ENCODE measurements at regions not wholly inside any gene's neighbourhood (a gene's known extent, or its start where the extent isn't known, plus 50 kb on each side); places are given as distances from the start of the nearest gene placed in this dataset.

DNA sequence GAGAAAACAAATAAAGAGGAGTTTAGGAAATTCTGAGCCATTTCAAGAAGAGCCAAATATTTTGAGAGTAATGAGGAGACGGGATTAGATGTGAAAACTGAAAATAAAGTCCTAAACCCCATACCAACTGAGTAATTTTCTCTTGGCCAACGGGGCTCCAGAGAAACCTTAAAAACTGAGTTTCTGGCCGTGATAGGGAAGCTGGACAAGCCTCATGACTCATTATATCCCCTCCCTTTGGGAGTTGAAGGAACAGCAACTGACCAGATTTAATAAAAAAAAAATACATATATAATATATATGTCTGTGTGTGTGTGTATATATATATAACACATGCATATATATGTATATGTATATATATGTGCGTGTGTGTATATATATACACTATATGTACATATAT is 119.6 kb downstream of the PRDM9 start:
- H3K4me3 ChIP-seq (replicated peaks in 1 of 3; ENCODE audit: insufficient read depth in 1 of 3, low read depth in 2 of 3, low read length in 3 of 3), result no peak overlapping the region
- H3K9ac ChIP-seq (ENCODE audit: insufficient read depth, low read depth, low read length), result no peak overlapping the region
- H3K79me2 ChIP-seq (ENCODE audit: insufficient read depth, low read length), result no peaks in the 10 kb centered on the region
- H3K9me3 ChIP-seq (ENCODE audit: low read length), result no peaks in the 10 kb centered on the region; the same call in 1 of the 2 replicates
- H4K20me1 ChIP-seq (ENCODE audit: insufficient read depth, low read length), result no peaks in the 10 kb centered on the region
- FAIRE-seq, result no peak
- no peaks in the 10 kb centered on the region for H3K27me3 ChIP-seq (ENCODE audit: control insufficient read depth in 1 of 2, insufficient read depth in 2 of 2, low read length in 2 of 2)
- in situ Hi-C loops (cut with HindIII; ENCODE audit: extremely low pct_ligation_motif_present, low pct_unique_long_range_greater_than_20kb), result no loop called here
- H2AFZ ChIP-seq (ENCODE audit: low read length), result no peak overlapping the region
- intact Hi-C loops (cut with micrococcal nuclease; ENCODE audit: unreplicated experiment), result no loop called here
- H3K4me2 ChIP-seq (ENCODE audit: low read depth, low read length), result no peak overlapping the region
- ChIA-PET POLR2A (no interaction called here), CTCF (ENCODE audit: low intra/inter-chr PET ratio, low total read pairs) (no interaction called here)
- H3K4me1 ChIP-seq (ENCODE audit: insufficient read depth, low read length), result no peaks in the 10 kb centered on the region
- BruUV-seq (replicated peaks), result no TSS peak
- no peaks in the 10 kb centered on the region for H3K36me3 ChIP-seq (replicated peaks in 1 of 2; ENCODE audit: control insufficient read depth in 1 of 2, insufficient read depth in 2 of 2, low read length in 2 of 2)
- no peak for ATAC-seq
- 15% methylated on average over 4 of the region's 4 CpGs for WGBS (ENCODE audit: low lambda C conversion rate)
- no peak overlapping the region for H3K27ac ChIP-seq (ENCODE audit: extremely low read length, insufficient read depth, low read length)
- DNase-seq (ENCODE audit: low spot score), result no peak
- no peak for TF ChIP-seq ZNF10 (CRISPR knock-in tag; IDR thresholded peaks at IDR 0.05; ENCODE audit: borderline replicate concordance, low read depth)
- no peak for TF ChIP-seq HNF4G (IDR thresholded peaks at IDR 0.05; ENCODE audit: borderline replicate concordance, low read depth, low read length)
- TF ChIP-seq HNF4G (CRISPR knock-in tag; IDR thresholded peaks at IDR 0.05; ENCODE audit: borderline replicate concordance, low read depth), result no peak
- no peak for TF ChIP-seq TBX3 (IDR thresholded peaks at IDR 0.05; ENCODE audit: borderline replicate concordance)
- no peak for TF ChIP-seq ZNF253 (CRISPR knock-in tag; IDR thresholded peaks at IDR 0.05; ENCODE audit: borderline replicate concordance)
- no peak for TF ChIP-seq ZNF562 (CRISPR knock-in tag; IDR thresholded peaks at IDR 0.05; ENCODE audit: borderline replicate concordance)
- no peak for TF ChIP-seq SIN3A (IDR thresholded peaks at IDR 0.05; ENCODE audit: borderline replicate concordance, low read depth, low read length)
- no peak for TF ChIP-seq PRPF4 (IDR thresholded peaks at IDR 0.05; ENCODE audit: low read depth, low read length, poor library complexity, severe bottlenecking)
- TF ChIP-seq ZNF619 (CRISPR knock-in tag; IDR thresholded peaks at IDR 0.05), result no peak
- TF ChIP-seq KDM1A (CRISPR knock-in tag; IDR thresholded peaks at IDR 0.05), result no peak
- no peak for TF ChIP-seq ZNF788 (CRISPR knock-in tag; IDR thresholded peaks at IDR 0.05; ENCODE audit: borderline replicate concordance)
- TF ChIP-seq USF2 (IDR thresholded peaks at IDR 0.05; ENCODE audit: low read depth, low read length), result no peak
- no peak for TF ChIP-seq USF2 (CRISPR knock-in tag; IDR thresholded peaks at IDR 0.05; ENCODE audit: borderline replicate concordance)
- TF ChIP-seq HNF4A (CRISPR knock-in tag; IDR thresholded peaks at IDR 0.05), result no peak
- TF ChIP-seq, protein P1, sequence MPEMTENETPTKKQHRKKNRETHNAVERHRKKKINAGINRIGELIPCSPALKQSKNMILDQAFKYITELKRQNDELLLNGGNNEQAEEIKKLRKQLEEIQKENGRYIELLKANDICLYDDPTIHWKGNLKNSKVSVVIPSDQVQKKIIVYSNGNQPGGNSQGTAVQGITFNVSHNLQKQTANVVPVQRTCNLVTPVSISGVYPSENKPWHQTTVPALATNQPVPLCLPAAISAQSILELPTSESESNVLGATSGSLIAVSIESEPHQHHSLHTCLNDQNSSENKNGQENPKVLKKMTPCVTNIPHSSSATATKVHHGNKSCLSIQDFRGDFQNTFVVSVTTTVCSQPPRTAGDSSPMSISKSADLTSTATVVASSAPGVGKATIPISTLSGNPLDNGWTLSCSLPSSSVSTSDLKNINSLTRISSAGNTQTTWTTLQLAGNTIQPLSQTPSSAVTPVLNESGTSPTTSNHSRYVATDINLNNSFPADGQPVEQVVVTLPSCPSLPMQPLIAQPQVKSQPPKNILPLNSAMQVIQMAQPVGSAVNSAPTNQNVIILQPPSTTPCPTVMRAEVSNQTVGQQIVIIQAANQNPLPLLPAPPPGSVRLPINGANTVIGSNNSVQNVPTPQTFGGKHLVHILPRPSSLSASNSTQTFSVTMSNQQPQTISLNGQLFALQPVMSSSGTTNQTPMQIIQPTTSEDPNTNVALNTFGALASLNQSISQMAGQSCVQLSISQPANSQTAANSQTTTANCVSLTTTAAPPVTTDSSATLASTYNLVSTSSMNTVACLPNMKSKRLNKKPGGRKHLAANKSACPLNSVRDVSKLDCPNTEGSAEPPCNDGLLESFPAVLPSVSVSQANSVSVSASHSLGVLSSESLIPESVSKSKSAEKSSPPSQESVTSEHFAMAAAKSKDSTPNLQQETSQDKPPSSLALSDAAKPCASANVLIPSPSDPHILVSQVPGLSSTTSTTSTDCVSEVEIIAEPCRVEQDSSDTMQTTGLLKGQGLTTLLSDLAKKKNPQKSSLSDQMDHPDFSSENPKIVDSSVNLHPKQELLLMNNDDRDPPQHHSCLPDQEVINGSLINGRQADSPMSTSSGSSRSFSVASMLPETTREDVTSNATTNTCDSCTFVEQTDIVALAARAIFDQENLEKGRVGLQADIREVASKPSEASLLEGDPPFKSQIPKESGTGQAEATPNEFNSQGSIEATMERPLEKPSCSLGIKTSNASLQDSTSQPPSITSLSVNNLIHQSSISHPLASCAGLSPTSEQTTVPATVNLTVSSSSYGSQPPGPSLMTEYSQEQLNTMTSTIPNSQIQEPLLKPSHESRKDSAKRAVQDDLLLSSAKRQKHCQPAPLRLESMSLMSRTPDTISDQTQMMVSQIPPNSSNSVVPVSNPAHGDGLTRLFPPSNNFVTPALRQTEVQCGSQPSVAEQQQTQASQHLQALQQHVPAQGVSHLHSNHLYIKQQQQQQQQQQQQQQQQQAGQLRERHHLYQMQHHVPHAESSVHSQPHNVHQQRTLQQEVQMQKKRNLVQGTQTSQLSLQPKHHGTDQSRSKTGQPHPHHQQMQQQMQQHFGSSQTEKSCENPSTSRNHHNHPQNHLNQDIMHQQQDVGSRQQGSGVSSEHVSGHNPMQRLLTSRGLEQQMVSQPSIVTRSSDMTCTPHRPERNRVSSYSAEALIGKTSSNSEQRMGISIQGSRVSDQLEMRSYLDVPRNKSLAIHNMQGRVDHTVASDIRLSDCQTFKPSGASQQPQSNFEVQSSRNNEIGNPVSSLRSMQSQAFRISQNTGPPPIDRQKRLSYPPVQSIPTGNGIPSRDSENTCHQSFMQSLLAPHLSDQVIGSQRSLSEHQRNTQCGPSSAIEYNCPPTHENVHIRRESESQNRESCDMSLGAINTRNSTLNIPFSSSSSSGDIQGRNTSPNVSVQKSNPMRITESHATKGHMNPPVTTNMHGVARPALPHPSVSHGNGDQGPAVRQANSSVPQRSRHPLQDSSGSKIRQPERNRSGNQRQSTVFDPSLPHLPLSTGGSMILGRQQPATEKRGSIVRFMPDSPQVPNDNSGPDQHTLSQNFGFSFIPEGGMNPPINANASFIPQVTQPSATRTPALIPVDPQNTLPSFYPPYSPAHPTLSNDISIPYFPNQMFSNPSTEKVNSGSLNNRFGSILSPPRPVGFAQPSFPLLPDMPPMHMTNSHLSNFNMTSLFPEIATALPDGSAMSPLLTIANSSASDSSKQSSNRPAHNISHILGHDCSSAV (CRISPR knock-in tag; IDR thresholded peaks at IDR 0.05; ENCODE audit: borderline replicate concordance), result no peak
- TF ChIP-seq MAF1 (CRISPR knock-in tag; IDR thresholded peaks at IDR 0.05; ENCODE audit: borderline replicate concordance), result no peak
- no peak for TF ChIP-seq HOXA7 (CRISPR knock-in tag; IDR thresholded peaks at IDR 0.05)

All from HepG2 (cell line).